GM18519 (cell line): ENCODE measurements at regions not wholly inside any gene's neighbourhood (a gene's known extent, or its start where the extent isn't known, plus 50 kb on each side); places are given as distances from the start of the nearest gene placed in this dataset.

Source experiments
- ATAC-seq: cut with Tn5 transposase; IDR thresholded peaks from one replicate; pipeline ENCODE4 v1.9.1; 2021; ENCODE audit warnings: mild to moderate bottlenecking, moderate library complexity; ENCODE audit not compliant: unreplicated experiment, low FRiP score

DNA sequence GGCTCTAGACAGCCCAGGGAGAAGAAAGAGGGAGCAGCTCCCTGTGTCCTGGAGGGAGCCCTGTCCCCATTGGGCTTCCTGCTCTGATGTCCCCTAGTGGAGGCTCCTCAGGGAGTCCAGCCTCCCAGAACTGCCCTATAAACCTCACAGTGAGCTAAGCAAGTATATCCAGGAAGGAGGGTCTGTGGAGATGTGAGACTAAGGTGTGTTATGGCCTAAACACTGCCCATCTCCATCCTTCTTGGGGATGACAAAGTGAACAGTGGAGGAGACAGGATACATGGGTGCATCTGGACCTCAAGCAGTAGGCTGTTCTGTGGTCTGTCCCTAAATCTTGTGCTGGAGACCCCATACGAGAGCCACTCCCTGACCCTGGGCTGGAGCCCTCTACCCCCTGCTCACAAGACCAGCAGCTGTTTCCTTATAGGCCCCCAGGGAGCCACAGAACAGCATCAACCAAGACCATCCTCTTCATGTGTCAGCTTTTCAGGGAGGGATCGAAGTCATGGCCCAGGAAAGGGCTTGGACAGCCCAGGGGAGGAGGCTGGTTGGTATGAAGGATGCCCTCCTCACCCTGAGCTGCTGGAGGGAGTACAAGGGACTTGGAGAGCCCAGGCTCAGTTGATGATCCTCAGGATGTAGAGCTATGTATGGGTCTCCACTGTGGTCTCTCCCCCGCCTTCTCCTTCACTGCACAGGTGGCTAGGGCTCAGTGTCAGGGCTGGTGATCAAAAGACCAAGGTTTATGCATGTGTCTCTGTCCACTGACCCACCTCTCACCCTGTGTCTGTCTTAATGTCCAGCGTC, 49.7 kb upstream of the TOP3B start:
- no peak for ATAC-seq
